ENCODE measurements at regions not wholly inside any gene's neighbourhood (a gene's known extent, or its start where the extent isn't known, plus 50 kb on each side); places are given as distances from the start of the nearest gene placed in this dataset.

DNA sequence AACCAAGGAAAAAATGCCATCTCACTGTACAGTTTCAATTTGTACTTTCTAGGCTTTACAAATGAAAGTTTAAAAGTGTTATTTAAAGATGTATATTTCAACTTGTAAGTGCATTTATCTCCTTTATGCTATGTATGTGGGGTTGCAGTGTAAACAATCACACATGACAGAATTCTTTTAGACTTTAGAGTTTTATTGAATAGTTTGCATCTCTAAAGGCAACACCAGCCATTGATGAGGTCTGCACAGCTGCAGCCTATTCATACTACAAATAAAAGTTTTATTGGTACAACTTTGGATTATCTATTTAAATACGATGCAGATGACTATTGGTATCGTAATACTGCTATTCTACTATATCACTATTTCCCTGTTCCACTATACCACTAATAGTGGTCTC is 894.4 kb upstream of the B3GALT2 start:
- TF ChIP-seq, protein P1, sequence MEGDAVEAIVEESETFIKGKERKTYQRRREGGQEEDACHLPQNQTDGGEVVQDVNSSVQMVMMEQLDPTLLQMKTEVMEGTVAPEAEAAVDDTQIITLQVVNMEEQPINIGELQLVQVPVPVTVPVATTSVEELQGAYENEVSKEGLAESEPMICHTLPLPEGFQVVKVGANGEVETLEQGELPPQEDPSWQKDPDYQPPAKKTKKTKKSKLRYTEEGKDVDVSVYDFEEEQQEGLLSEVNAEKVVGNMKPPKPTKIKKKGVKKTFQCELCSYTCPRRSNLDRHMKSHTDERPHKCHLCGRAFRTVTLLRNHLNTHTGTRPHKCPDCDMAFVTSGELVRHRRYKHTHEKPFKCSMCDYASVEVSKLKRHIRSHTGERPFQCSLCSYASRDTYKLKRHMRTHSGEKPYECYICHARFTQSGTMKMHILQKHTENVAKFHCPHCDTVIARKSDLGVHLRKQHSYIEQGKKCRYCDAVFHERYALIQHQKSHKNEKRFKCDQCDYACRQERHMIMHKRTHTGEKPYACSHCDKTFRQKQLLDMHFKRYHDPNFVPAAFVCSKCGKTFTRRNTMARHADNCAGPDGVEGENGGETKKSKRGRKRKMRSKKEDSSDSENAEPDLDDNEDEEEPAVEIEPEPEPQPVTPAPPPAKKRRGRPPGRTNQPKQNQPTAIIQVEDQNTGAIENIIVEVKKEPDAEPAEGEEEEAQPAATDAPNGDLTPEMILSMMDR (IDR thresholded peaks at IDR 0.05): no peak
- TF ChIP-seq CBX8 (IDR thresholded peaks at IDR 0.05): no peak
- no peak for TF ChIP-seq HOXB5 (CRISPR knock-in tag; IDR thresholded peaks at IDR 0.05)
- TF ChIP-seq POLR2A (IDR thresholded peaks at IDR 0.05; ENCODE audit: low read length): no peak
- TF ChIP-seq, protein P2, sequence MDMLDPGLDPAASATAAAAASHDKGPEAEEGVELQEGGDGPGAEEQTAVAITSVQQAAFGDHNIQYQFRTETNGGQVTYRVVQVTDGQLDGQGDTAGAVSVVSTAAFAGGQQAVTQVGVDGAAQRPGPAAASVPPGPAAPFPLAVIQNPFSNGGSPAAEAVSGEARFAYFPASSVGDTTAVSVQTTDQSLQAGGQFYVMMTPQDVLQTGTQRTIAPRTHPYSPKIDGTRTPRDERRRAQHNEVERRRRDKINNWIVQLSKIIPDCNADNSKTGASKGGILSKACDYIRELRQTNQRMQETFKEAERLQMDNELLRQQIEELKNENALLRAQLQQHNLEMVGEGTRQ (IDR thresholded peaks at IDR 0.05): no peak
- TF ChIP-seq, protein P3, sequence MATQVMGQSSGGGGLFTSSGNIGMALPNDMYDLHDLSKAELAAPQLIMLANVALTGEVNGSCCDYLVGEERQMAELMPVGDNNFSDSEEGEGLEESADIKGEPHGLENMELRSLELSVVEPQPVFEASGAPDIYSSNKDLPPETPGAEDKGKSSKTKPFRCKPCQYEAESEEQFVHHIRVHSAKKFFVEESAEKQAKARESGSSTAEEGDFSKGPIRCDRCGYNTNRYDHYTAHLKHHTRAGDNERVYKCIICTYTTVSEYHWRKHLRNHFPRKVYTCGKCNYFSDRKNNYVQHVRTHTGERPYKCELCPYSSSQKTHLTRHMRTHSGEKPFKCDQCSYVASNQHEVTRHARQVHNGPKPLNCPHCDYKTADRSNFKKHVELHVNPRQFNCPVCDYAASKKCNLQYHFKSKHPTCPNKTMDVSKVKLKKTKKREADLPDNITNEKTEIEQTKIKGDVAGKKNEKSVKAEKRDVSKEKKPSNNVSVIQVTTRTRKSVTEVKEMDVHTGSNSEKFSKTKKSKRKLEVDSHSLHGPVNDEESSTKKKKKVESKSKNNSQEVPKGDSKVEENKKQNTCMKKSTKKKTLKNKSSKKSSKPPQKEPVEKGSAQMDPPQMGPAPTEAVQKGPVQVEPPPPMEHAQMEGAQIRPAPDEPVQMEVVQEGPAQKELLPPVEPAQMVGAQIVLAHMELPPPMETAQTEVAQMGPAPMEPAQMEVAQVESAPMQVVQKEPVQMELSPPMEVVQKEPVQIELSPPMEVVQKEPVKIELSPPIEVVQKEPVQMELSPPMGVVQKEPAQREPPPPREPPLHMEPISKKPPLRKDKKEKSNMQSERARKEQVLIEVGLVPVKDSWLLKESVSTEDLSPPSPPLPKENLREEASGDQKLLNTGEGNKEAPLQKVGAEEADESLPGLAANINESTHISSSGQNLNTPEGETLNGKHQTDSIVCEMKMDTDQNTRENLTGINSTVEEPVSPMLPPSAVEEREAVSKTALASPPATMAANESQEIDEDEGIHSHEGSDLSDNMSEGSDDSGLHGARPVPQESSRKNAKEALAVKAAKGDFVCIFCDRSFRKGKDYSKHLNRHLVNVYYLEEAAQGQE (IDR thresholded peaks at IDR 0.05): no peak
- TF ChIP-seq SMC3 (IDR thresholded peaks at IDR 0.05): no peak
- no peak for TF ChIP-seq MYC (IDR thresholded peaks at IDR 0.05; ENCODE audit: borderline replicate concordance, low read length)
- TF ChIP-seq POLR2AphosphoS2 (conservative IDR thresholded peaks at IDR 0.05; ENCODE audit: low read length): no peak
- TF ChIP-seq FOSL2 (IDR thresholded peaks at IDR 0.05): no peak
- TF ChIP-seq FOSL2 (CRISPR knock-in tag; IDR thresholded peaks at IDR 0.05): no peak
- TF ChIP-seq, protein P4, sequence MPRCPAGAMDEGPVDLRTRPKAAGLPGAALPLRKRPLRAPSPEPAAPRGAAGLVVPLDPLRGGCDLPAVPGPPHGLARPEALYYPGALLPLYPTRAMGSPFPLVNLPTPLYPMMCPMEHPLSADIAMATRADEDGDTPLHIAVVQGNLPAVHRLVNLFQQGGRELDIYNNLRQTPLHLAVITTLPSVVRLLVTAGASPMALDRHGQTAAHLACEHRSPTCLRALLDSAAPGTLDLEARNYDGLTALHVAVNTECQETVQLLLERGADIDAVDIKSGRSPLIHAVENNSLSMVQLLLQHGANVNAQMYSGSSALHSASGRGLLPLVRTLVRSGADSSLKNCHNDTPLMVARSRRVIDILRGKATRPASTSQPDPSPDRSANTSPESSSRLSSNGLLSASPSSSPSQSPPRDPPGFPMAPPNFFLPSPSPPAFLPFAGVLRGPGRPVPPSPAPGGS (IDR thresholded peaks at IDR 0.05): no peak
- no peak for TF ChIP-seq JUN (IDR thresholded peaks at IDR 0.05)

Measured in A549 (cell line).